Mucosa of rectum (tissue), 2 donors: ENCODE measurements at regions not wholly inside any gene's neighbourhood (a gene's known extent, or its start where the extent isn't known, plus 50 kb on each side); places are given as distances from the start of the nearest gene placed in this dataset.

Experiments used
- H3K27ac ChIP-seq, 2 donors: one replicate each; pipeline ENCODE4 v1.7.0; 2013; ENCODE audit warnings: inconsistent platforms in 2 of 2, low read depth in 2 of 2, low read length in 2 of 2
- H3K27me3 ChIP-seq, 2 donors: one replicate each; pipeline ENCODE4 v1.7.0; 2013; ENCODE audit warnings: low read length in 2 of 2; ENCODE audit not compliant: control insufficient read depth in 2 of 2, insufficient read depth in 2 of 2
- H3K36me3 ChIP-seq, 2 donors: one replicate each; pipeline ENCODE4 v1.7.0; 2013; ENCODE audit warnings: low read length in 2 of 2; ENCODE audit not compliant: control insufficient read depth in 2 of 2, insufficient read depth in 2 of 2
- H3K4me1 ChIP-seq, 2 donors: one replicate each; pipeline ENCODE4 v1.7.0; 2013; ENCODE audit warnings: low read length in 2 of 2, mild to moderate bottlenecking in 1 of 2; ENCODE audit not compliant: control insufficient read depth in 2 of 2, insufficient read depth in 2 of 2
- H3K4me3 ChIP-seq, 2 donors: one replicate each; pipeline ENCODE4 v1.7.0; 2013; ENCODE audit warnings: low read length in 2 of 2
- H3K9ac ChIP-seq, 2 donors: one replicate each; pipeline ENCODE4 v1.7.0; 2013; ENCODE audit warnings: low read length in 2 of 2, low read depth in 1 of 2, mild to moderate bottlenecking in 1 of 2
- H3K9me3 ChIP-seq, 2 donors: one replicate each; pipeline ENCODE4 v1.7.0; 2013; ENCODE audit warnings: low read length in 2 of 2; ENCODE audit not compliant: control insufficient read depth in 2 of 2
- donor health status: healthy.
- donor health status: Normal muscosa, but diverticular disease.

GRCh38 chr5:118196229-118196628, 792.1 kb downstream of the DTWD2 start:
- H3K4me3 ChIP-seq, result no peak overlapping the region
- no peaks in the 10 kb centered on the region for H3K27me3 ChIP-seq
- H3K4me1 ChIP-seq, result no peaks in the 10 kb centered on the region
- no peaks in the 10 kb centered on the region for H3K36me3 ChIP-seq
- no peak overlapping the region for H3K27ac ChIP-seq
- H3K9me3 ChIP-seq, result no peaks in the 10 kb centered on the region
- H3K9ac ChIP-seq, result no peak overlapping the region

GRCh38 chr5:118195211-118195610, 793.1 kb downstream of the DTWD2 start:
- no peak overlapping the region for H3K4me3 ChIP-seq
- H3K27ac ChIP-seq, result no peak overlapping the region
- H3K9me3 ChIP-seq, result no peaks in the 10 kb centered on the region
- no peaks in the 10 kb centered on the region for H3K4me1 ChIP-seq
- no peaks in the 10 kb centered on the region for H3K36me3 ChIP-seq
- H3K9ac ChIP-seq, result no peak overlapping the region
- no peaks in the 10 kb centered on the region for H3K27me3 ChIP-seq

- H3K9ac ChIP-seq, result no peak overlapping the region
- no peak overlapping the region for H3K27ac ChIP-seq
- H3K4me1 ChIP-seq, result no peaks in the 10 kb centered on the region
- no peaks in the 10 kb centered on the region for H3K27me3 ChIP-seq
- H3K9me3 ChIP-seq, result no peaks in the 10 kb centered on the region
- H3K4me3 ChIP-seq, result no peak overlapping the region
- H3K36me3 ChIP-seq, result no peaks in the 10 kb centered on the region
Measured at GRCh38 chr5:118193194-118193905, 795.0 kb downstream of the DTWD2 start.

GRCh38 chr5:118185018-118185417, 803.3 kb downstream of the DTWD2 start:
- H3K27ac ChIP-seq, result no peak overlapping the region
- H3K4me3 ChIP-seq, result no peak overlapping the region
- H3K9ac ChIP-seq, result no peak overlapping the region
- no peaks in the 10 kb centered on the region for H3K36me3 ChIP-seq
- H3K27me3 ChIP-seq, result no peaks in the 10 kb centered on the region
- no peaks in the 10 kb centered on the region for H3K4me1 ChIP-seq
- no peaks in the 10 kb centered on the region for H3K9me3 ChIP-seq

- Histone ChIP-seq H3K4me3 (no peak overlapping the region), H3K9ac (no peak overlapping the region), H3K27ac (no peak overlapping the region), H3K9me3 (no peaks in the 10 kb centered on the region), H3K4me1 (no peaks in the 10 kb centered on the region), H3K36me3 (no peaks in the 10 kb centered on the region), H3K27me3 (no peaks in the 10 kb centered on the region)
Measured at GRCh38 chr5:118176146-118176545, 812.2 kb downstream of the DTWD2 start.

- Histone ChIP-seq H3K36me3 (no peaks in the 10 kb centered on the region), H3K27me3 (no peaks in the 10 kb centered on the region), H3K27ac (no peak overlapping the region), H3K4me3 (no peak overlapping the region), H3K9ac (no peak overlapping the region), H3K9me3 (no peaks in the 10 kb centered on the region), H3K4me1 (no peaks in the 10 kb centered on the region)
Measured at GRCh38 chr5:118174671-118175070, 813.7 kb downstream of the DTWD2 start.

- Histone ChIP-seq H3K27ac (no peak overlapping the region), H3K27me3 (no peaks in the 10 kb centered on the region), H3K4me3 (no peak overlapping the region), H3K9ac (no peak overlapping the region), H3K9me3 (no peaks in the 10 kb centered on the region), H3K36me3 (no peaks in the 10 kb centered on the region), H3K4me1 (no peaks in the 10 kb centered on the region)
Measured at GRCh38 chr5:118173340-118173739, 815.0 kb downstream of the DTWD2 start.

GRCh38 chr5:118165619-118166018, 822.7 kb downstream of the DTWD2 start:
- H3K27ac ChIP-seq, result no peak overlapping the region
- no peaks in the 10 kb centered on the region for H3K9me3 ChIP-seq
- H3K36me3 ChIP-seq, result no peaks in the 10 kb centered on the region
- H3K4me1 ChIP-seq, result no peaks in the 10 kb centered on the region
- no peak overlapping the region for H3K9ac ChIP-seq
- H3K27me3 ChIP-seq, result no peaks in the 10 kb centered on the region
- no peak overlapping the region for H3K4me3 ChIP-seq

GRCh38 chr5:118156181-118156580, 832.2 kb downstream of the DTWD2 start:
- Histone ChIP-seq H3K4me1 (no peaks in the 10 kb centered on the region), H3K27ac (no peak overlapping the region), H3K27me3 (no peaks in the 10 kb centered on the region), H3K9me3 (no peaks in the 10 kb centered on the region), H3K4me3 (no peak overlapping the region), H3K36me3 (no peaks in the 10 kb centered on the region), H3K9ac (no peak overlapping the region)

GRCh38 chr5:118146824-118147223, 841.5 kb downstream of the DTWD2 start:
- Histone ChIP-seq H3K4me3 (no peak overlapping the region), H3K36me3 (no peaks in the 10 kb centered on the region), H3K27ac (no peak overlapping the region), H3K9ac (no peak overlapping the region), H3K9me3 (no peaks in the 10 kb centered on the region), H3K27me3 (no peaks in the 10 kb centered on the region), H3K4me1 (no peaks in the 10 kb centered on the region)

GRCh38 chr5:118144540-118144939, 843.8 kb downstream of the DTWD2 start:
- no peaks in the 10 kb centered on the region for H3K9me3 ChIP-seq
- no peak overlapping the region for H3K4me3 ChIP-seq
- no peaks in the 10 kb centered on the region for H3K27me3 ChIP-seq
- no peak overlapping the region for H3K27ac ChIP-seq
- no peaks in the 10 kb centered on the region for H3K36me3 ChIP-seq
- no peaks in the 10 kb centered on the region for H3K4me1 ChIP-seq
- no peak overlapping the region for H3K9ac ChIP-seq
